ENCODE measurements at regions not wholly inside any gene's neighbourhood (a gene's known extent, or its start where the extent isn't known, plus 50 kb on each side); places are given as distances from the start of the nearest gene placed in this dataset.
"Not testable (repeated sequence)": the region's sequence is repeated elsewhere in the genome, so short reads cannot be mapped to it uniquely, and the experiment has no call there.

- no peak overlapping the region for H3K4me3 ChIP-seq (ENCODE audit: control insufficient read depth, low read depth, low read length)
- DNase-seq (ENCODE audit: low read depth): no peak
- TF ChIP-seq CTCF (IDR thresholded peaks at IDR 0.05; ENCODE audit: control insufficient read depth, insufficient read depth, low read depth, low read length, missing control alignments): no peak
Measured at GRCh38 chr2:209308415-209308814, 115.4 kb upstream of the MAP2 start.

GRCh38 chr2:209311948-209312347, 111.9 kb upstream of the MAP2 start:
- TF ChIP-seq CTCF (IDR thresholded peaks at IDR 0.05; ENCODE audit: control insufficient read depth, insufficient read depth, low read depth, low read length, missing control alignments): no peak
- DNase-seq (ENCODE audit: low read depth): no peak
- no peak overlapping the region for H3K4me3 ChIP-seq (ENCODE audit: control insufficient read depth, low read depth, low read length)

GRCh38 chr2:209312450-209312849, 111.4 kb upstream of the MAP2 start:
- not testable (repeated sequence) for DNase-seq (ENCODE audit: low read depth); H3K4me3 ChIP-seq (ENCODE audit: control insufficient read depth, low read depth, low read length)

GRCh38 chr2:209314653-209315052, 109.2 kb upstream of the MAP2 start:
- H3K4me3 ChIP-seq (ENCODE audit: control insufficient read depth, low read depth, low read length): no peak overlapping the region
- DNase-seq (ENCODE audit: low read depth): no peak
- no peak for TF ChIP-seq CTCF (IDR thresholded peaks at IDR 0.05; ENCODE audit: control insufficient read depth, insufficient read depth, low read depth, low read length, missing control alignments)

- no peak for DNase-seq (ENCODE audit: low read depth)
- H3K4me3 ChIP-seq (ENCODE audit: control insufficient read depth, low read depth, low read length): no peak overlapping the region
- no peak for TF ChIP-seq CTCF (IDR thresholded peaks at IDR 0.05; ENCODE audit: control insufficient read depth, insufficient read depth, low read depth, low read length, missing control alignments)
Measured at GRCh38 chr2:209316141-209316540, 107.7 kb upstream of the MAP2 start.

- no peak overlapping the region for H3K4me3 ChIP-seq (ENCODE audit: control insufficient read depth, low read depth, low read length)
- no peak for DNase-seq (ENCODE audit: low read depth)
Measured at GRCh38 chr2:209321076-209321475, 102.8 kb upstream of the MAP2 start.

GRCh38 chr2:209321581-209321980, 102.3 kb upstream of the MAP2 start:
- no peak for TF ChIP-seq CTCF (IDR thresholded peaks at IDR 0.05; ENCODE audit: control insufficient read depth, insufficient read depth, low read depth, low read length, missing control alignments)
- no peak for DNase-seq (ENCODE audit: low read depth)
- no peak overlapping the region for H3K4me3 ChIP-seq (ENCODE audit: control insufficient read depth, low read depth, low read length)

More at GRCh38 chr2:209321076-209321475, 102.8 kb upstream of the MAP2 start:
- TF ChIP-seq CTCF (IDR thresholded peaks at IDR 0.05; ENCODE audit: control insufficient read depth, insufficient read depth, low read depth, low read length, missing control alignments): no peak
